ENCODE measurements at regions not wholly inside any gene's neighbourhood (a gene's known extent, or its start where the extent isn't known, plus 50 kb on each side); places are given as distances from the start of the nearest gene placed in this dataset.

DNA sequence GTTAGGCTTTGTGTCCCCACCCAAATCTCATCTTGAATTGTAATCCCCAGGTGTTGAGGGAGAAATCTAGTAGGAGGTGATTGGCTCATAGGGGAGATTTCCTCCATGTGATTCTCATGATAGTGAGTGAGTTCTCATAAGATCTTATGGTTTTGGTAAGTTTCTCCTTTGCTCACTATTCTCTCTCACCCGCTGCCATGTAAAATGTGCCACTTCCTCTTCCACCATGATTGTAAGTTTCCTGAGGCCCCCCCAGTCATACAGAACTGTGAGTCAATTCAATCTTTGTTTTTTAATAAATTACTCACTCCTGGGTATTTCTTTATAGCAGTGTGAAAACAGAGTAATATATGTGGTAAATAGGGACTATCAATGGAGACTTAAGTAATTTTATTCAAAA lies 434.5 kb upstream of the OLFM3 start:
- Histone ChIP-seq H2AK9ac (replicated peaks; ENCODE audit: low read depth, low read length, poor library complexity) (no peak overlapping the region), H2BK15ac (ENCODE audit: low read depth, low read length) (no peak overlapping the region), H3K79me1 (ENCODE audit: low read depth in 1 of 2, low read length in 2 of 2) (no peaks in the 10 kb centered on the region), H3K9me1 (ENCODE audit: insufficient read depth, low read length) (no peaks in the 10 kb centered on the region), H2BK5ac (ENCODE audit: low read depth, low read length, poor library complexity, severe bottlenecking) (no peak overlapping the region), H2AFZ (replicated peaks; ENCODE audit: low read length, poor library complexity) (no peak overlapping the region), H3K56ac (ENCODE audit: extremely low read depth, insufficient read depth, low read length) (no peak overlapping the region), H3K23ac (ENCODE audit: low read depth, low read length) (no peak overlapping the region), H3K4me2 (ENCODE audit: low read depth, low read length) (no peak overlapping the region), H3K4me3 (ENCODE audit: insufficient read depth, low read depth, low read length) (no peak overlapping the region), H3K27ac (ENCODE audit: insufficient read depth, low read length) (no peak overlapping the region), H2BK20ac (ENCODE audit: low read depth, low read length) (no peak overlapping the region), H3K9me3 (ENCODE audit: control insufficient read depth, insufficient read depth, low read length) (peaks cover 10% of the 10 kb centered on the region; the same call in 1 of the 2 replicates), H4K5ac (ENCODE audit: low read depth, low read length) (no peak overlapping the region), H3K18ac (ENCODE audit: low read depth, low read length) (no peak overlapping the region), H3K27me3 (ENCODE audit: control insufficient read depth, insufficient read depth, low read length) (no peaks in the 10 kb centered on the region), H2AK5ac (ENCODE audit: low read depth, low read length) (no peak overlapping the region), H3K36me3 (ENCODE audit: control insufficient read depth, insufficient read depth, low read length) (no peaks in the 10 kb centered on the region), H3K9ac (ENCODE audit: low read depth, low read length) (no peak overlapping the region), H4K91ac (ENCODE audit: insufficient read depth, low read depth, low read length) (no peak overlapping the region), H3K4ac (ENCODE audit: low read depth, low read length) (no peak overlapping the region), H4K8ac (ENCODE audit: low read depth in 2 of 2, low read length in 2 of 2) (no peak overlapping the region), H4K20me1 (ENCODE audit: insufficient read depth, low read length) (no peaks in the 10 kb centered on the region), H3K4me1 (ENCODE audit: control insufficient read depth, insufficient read depth, low read length) (no peaks in the 10 kb centered on the region), H2BK120ac (ENCODE audit: low read depth, low read length) (no peak overlapping the region), H3K14ac (replicated peaks; ENCODE audit: low read depth, low read length) (no peak overlapping the region)
- ATAC-seq (ENCODE audit: low read depth) = no peak
- ChIA-PET CTCF (no interaction called here), POLR2A (ENCODE audit: unreplicated experiment) (no interaction called here)
- intact Hi-C loops (cut with micrococcal nuclease) = no loop called here
- BruUV-seq (replicated peaks) = no TSS peak
- in situ Hi-C loops (cut with MboI; ENCODE audit: low sequenced_read_pairs) = no loop called here
- dilution Hi-C loops (cut with HindIII; ENCODE audit: low sequenced_read_pairs, unreplicated experiment) = no loop called here
- no CpG with 5 or more reads among the region's 1 CpG for WGBS, 2 experiments (ENCODE audit: extremely low coverage in 2 of 2, insufficient read length in 1 of 2)
- no peak for DNase-seq
- TF ChIP-seq MAFK (IDR thresholded peaks at IDR 0.05; ENCODE audit: low read depth, low read length) (no peak), CTCF (conservative IDR thresholded peaks at IDR 0.05; ENCODE audit: low read depth, low read length) (no peak), POLR2A (IDR thresholded peaks at IDR 0.05; ENCODE audit: low read depth, low read length) (no peak), FOS (IDR thresholded peaks at IDR 0.05; ENCODE audit: low read depth, low read length) (no peak), CEBPB (IDR thresholded peaks at IDR 0.05; ENCODE audit: low read depth, low read length) (no peak), RCOR1 (IDR thresholded peaks at IDR 0.05; ENCODE audit: insufficient replicate concordance, low read length) (no peak)
